ENCODE measurements at regions not wholly inside any gene's neighbourhood (a gene's known extent, or its start where the extent isn't known, plus 50 kb on each side); places are given as distances from the start of the nearest gene placed in this dataset.

- Mint-ChIP-seq H3K9me3 (peaks cover 4 to 42% (median 21%) of the 10 kb centered on the region in 8 donors), H3K4me1 (no peaks in the 10 kb centered on the region), H3K4me3 (no peak overlapping the region), H3K27me3 (no peaks in the 10 kb centered on the region), H3K36me3 (no peaks in the 10 kb centered on the region), H3K27ac (no peak overlapping the region)
- Histone ChIP-seq H3K9me3 (ENCODE audit: control insufficient read depth in 1 of 2, low read length in 2 of 2) (peaks cover 0 to 1% of the 10 kb centered on the region in 2 donors), H3K27me3 (ENCODE audit: insufficient read depth, low read length) (no peaks in the 10 kb centered on the region), H3K4me1 (ENCODE audit: insufficient read depth, low read length) (no peaks in the 10 kb centered on the region), H3K36me3 (ENCODE audit: insufficient read depth, low read length) (no peaks in the 10 kb centered on the region), H3K27ac (ENCODE audit: low read depth, low read length) (no peak overlapping the region), H3K4me3 (ENCODE audit: low read length in 2 of 2) (no peak overlapping the region)
- intact Hi-C loops (cut with micrococcal nuclease): no loop called here
- DNase-seq: no peak
- ChIA-PET POLR2A (ENCODE audit: partially characterized antibody) (no interaction called here), CTCF (ENCODE audit: partially characterized antibody) (no interaction called here)
These were observed 498.6 kb downstream of the BTBD3 start for GRCh38 chr20:12416281-12416680.

GRCh38 chr20:12433724-12434123 lies 516.0 kb downstream of the BTBD3 start:
- Histone ChIP-seq H3K4me3 (ENCODE audit: low read length in 2 of 2) (no peak overlapping the region), H3K27ac (ENCODE audit: low read depth, low read length) (no peak overlapping the region), H3K36me3 (ENCODE audit: insufficient read depth, low read length) (no peaks in the 10 kb centered on the region), H3K4me1 (ENCODE audit: insufficient read depth, low read length) (no peaks in the 10 kb centered on the region), H3K27me3 (ENCODE audit: insufficient read depth, low read length) (no peaks in the 10 kb centered on the region), H3K9me3 (ENCODE audit: control insufficient read depth in 1 of 2, low read length in 2 of 2) (no peaks in the 10 kb centered on the region)
- H3K4me1 Mint-ChIP-seq: no peaks in the 10 kb centered on the region
- H3K27me3 Mint-ChIP-seq: no peaks in the 10 kb centered on the region
- ChIA-PET CTCF (ENCODE audit: partially characterized antibody) (no interaction called here), POLR2A (ENCODE audit: partially characterized antibody) (no interaction called here)
- H3K4me3 Mint-ChIP-seq: no peak overlapping the region
- no peaks in the 10 kb centered on the region for H3K36me3 Mint-ChIP-seq
- H3K9me3 Mint-ChIP-seq: peaks cover 1 to 19% (median 10%) of the 10 kb centered on the region in 8 donors
- DNase-seq: no peak
- no peak overlapping the region for H3K27ac Mint-ChIP-seq
- intact Hi-C loops (cut with micrococcal nuclease): no loop called here

GRCh38 chr20:12434672-12435071 lies 517.0 kb downstream of the BTBD3 start:
- H3K27me3 Mint-ChIP-seq: no peaks in the 10 kb centered on the region
- H3K4me3 Mint-ChIP-seq: no peak overlapping the region
- no peak for DNase-seq
- no peak overlapping the region for H3K27ac Mint-ChIP-seq
- H3K4me1 Mint-ChIP-seq: no peaks in the 10 kb centered on the region
- H3K27me3 ChIP-seq (ENCODE audit: insufficient read depth, low read length): no peaks in the 10 kb centered on the region
- no peak overlapping the region for H3K27ac ChIP-seq (ENCODE audit: low read depth, low read length)
- no peaks in the 10 kb centered on the region for H3K4me1 ChIP-seq (ENCODE audit: insufficient read depth, low read length)
- ChIA-PET CTCF (ENCODE audit: partially characterized antibody) (no interaction called here), POLR2A (ENCODE audit: partially characterized antibody) (no interaction called here)
- intact Hi-C loops (cut with micrococcal nuclease): no loop called here
- H3K36me3 ChIP-seq (ENCODE audit: insufficient read depth, low read length): no peaks in the 10 kb centered on the region
- H3K9me3 Mint-ChIP-seq: peaks cover 4 to 22% (median 10%) of the 10 kb centered on the region in 8 donors
- H3K4me3 ChIP-seq (ENCODE audit: low read length in 2 of 2): no peak overlapping the region
- H3K36me3 Mint-ChIP-seq: no peaks in the 10 kb centered on the region
- H3K9me3 ChIP-seq (ENCODE audit: control insufficient read depth in 1 of 2, low read length in 2 of 2): no peaks in the 10 kb centered on the region

GRCh38 chr20:12435268-12435667 lies 517.6 kb downstream of the BTBD3 start:
- H3K9me3 ChIP-seq (ENCODE audit: control insufficient read depth in 1 of 2, low read length in 2 of 2): no peaks in the 10 kb centered on the region
- no peak for DNase-seq
- ChIA-PET POLR2A (ENCODE audit: partially characterized antibody) (no interaction called here), CTCF (ENCODE audit: partially characterized antibody) (no interaction called here)
- H3K4me1 ChIP-seq (ENCODE audit: insufficient read depth, low read length): no peaks in the 10 kb centered on the region
- intact Hi-C loops (cut with micrococcal nuclease): no loop called here
- no peaks in the 10 kb centered on the region for H3K27me3 ChIP-seq (ENCODE audit: insufficient read depth, low read length)
- Mint-ChIP-seq H3K27me3 (no peaks in the 10 kb centered on the region), H3K27ac (no peak overlapping the region), H3K4me3 (no peak overlapping the region), H3K4me1 (no peaks in the 10 kb centered on the region), H3K9me3 (peaks cover 4 to 18% (median 9%) of the 10 kb centered on the region in 8 donors), H3K36me3 (no peaks in the 10 kb centered on the region)
- H3K27ac ChIP-seq (ENCODE audit: low read depth, low read length): no peak overlapping the region
- no peak overlapping the region for H3K4me3 ChIP-seq (ENCODE audit: low read length in 2 of 2)
- no peaks in the 10 kb centered on the region for H3K36me3 ChIP-seq (ENCODE audit: insufficient read depth, low read length)

GRCh38 chr20:12453711-12454110 lies 536.0 kb downstream of the BTBD3 start:
- intact Hi-C loops (cut with micrococcal nuclease): no loop called here
- H3K36me3 Mint-ChIP-seq: peaks cover 0 to 4% of the 10 kb centered on the region in 2 donors
- no peak overlapping the region for H3K27ac ChIP-seq (ENCODE audit: low read depth, low read length)
- H3K27ac Mint-ChIP-seq: no peak overlapping the region
- H3K27me3 ChIP-seq (ENCODE audit: insufficient read depth, low read length): no peaks in the 10 kb centered on the region
- no peaks in the 10 kb centered on the region for H3K36me3 ChIP-seq (ENCODE audit: insufficient read depth, low read length)
- DNase-seq: no peak
- no peaks in the 10 kb centered on the region for H3K9me3 ChIP-seq (ENCODE audit: control insufficient read depth in 1 of 2, low read length in 2 of 2)
- H3K4me3 ChIP-seq (ENCODE audit: low read length in 2 of 2): no peak overlapping the region
- ChIA-PET CTCF (ENCODE audit: partially characterized antibody) (no interaction called here), POLR2A (ENCODE audit: partially characterized antibody) (no interaction called here)
- H3K4me1 ChIP-seq (ENCODE audit: insufficient read depth, low read length): no peaks in the 10 kb centered on the region
- no peaks in the 10 kb centered on the region for H3K27me3 Mint-ChIP-seq
- no peak overlapping the region for H3K4me3 Mint-ChIP-seq
- H3K9me3 Mint-ChIP-seq: peaks cover 4 to 25% (median 13%) of the 10 kb centered on the region in 8 donors
- H3K4me1 Mint-ChIP-seq: no peaks in the 10 kb centered on the region

GRCh38 chr20:12455148-12455547 lies 537.5 kb downstream of the BTBD3 start:
- H3K4me3 Mint-ChIP-seq: no peak overlapping the region
- H3K27ac Mint-ChIP-seq: no peak overlapping the region
- Histone ChIP-seq H3K27me3 (ENCODE audit: insufficient read depth, low read length) (no peaks in the 10 kb centered on the region), H3K9me3 (ENCODE audit: control insufficient read depth in 1 of 2, low read length in 2 of 2) (no peaks in the 10 kb centered on the region), H3K36me3 (ENCODE audit: insufficient read depth, low read length) (no peaks in the 10 kb centered on the region), H3K4me3 (ENCODE audit: low read length in 2 of 2) (no peak overlapping the region), H3K27ac (ENCODE audit: low read depth, low read length) (no peak overlapping the region), H3K4me1 (ENCODE audit: insufficient read depth, low read length) (no peaks in the 10 kb centered on the region)
- H3K4me1 Mint-ChIP-seq: no peaks in the 10 kb centered on the region
- H3K36me3 Mint-ChIP-seq: no peaks in the 10 kb centered on the region
- intact Hi-C loops (cut with micrococcal nuclease): no loop called here
- CTCF ChIA-PET (ENCODE audit: partially characterized antibody): no interaction called here
- DNase-seq: no peak
- H3K27me3 Mint-ChIP-seq: no peaks in the 10 kb centered on the region
- H3K9me3 Mint-ChIP-seq: peaks cover 4 to 17% (median 8%) of the 10 kb centered on the region in 8 donors
- POLR2A ChIA-PET (ENCODE audit: partially characterized antibody): no interaction called here

GRCh38 chr20:12458241-12458640 lies 540.5 kb downstream of the BTBD3 start:
- ChIA-PET CTCF (ENCODE audit: partially characterized antibody) (no interaction called here), POLR2A (ENCODE audit: partially characterized antibody) (no interaction called here)
- H3K4me1 ChIP-seq (ENCODE audit: insufficient read depth, low read length): no peaks in the 10 kb centered on the region
- H3K4me3 ChIP-seq (ENCODE audit: low read length in 2 of 2): no peak overlapping the region
- Mint-ChIP-seq H3K4me3 (no peak overlapping the region), H3K4me1 (no peaks in the 10 kb centered on the region), H3K9me3 (peaks cover 0 to 14% (median 5%) of the 10 kb centered on the region in 8 donors), H3K27ac (no peak overlapping the region), H3K36me3 (no peaks in the 10 kb centered on the region), H3K27me3 (no peaks in the 10 kb centered on the region)
- no peak for DNase-seq
- no peaks in the 10 kb centered on the region for H3K27me3 ChIP-seq (ENCODE audit: insufficient read depth, low read length)
- no peaks in the 10 kb centered on the region for H3K9me3 ChIP-seq (ENCODE audit: control insufficient read depth in 1 of 2, low read length in 2 of 2)
- no peak overlapping the region for H3K27ac ChIP-seq (ENCODE audit: low read depth, low read length)
- intact Hi-C loops (cut with micrococcal nuclease): no loop called here
- no peaks in the 10 kb centered on the region for H3K36me3 ChIP-seq (ENCODE audit: insufficient read depth, low read length)

GRCh38 chr20:12464036-12464435 lies 544.7 kb upstream of the SPTLC3 start:
- Mint-ChIP-seq H3K27me3 (no peaks in the 10 kb centered on the region), H3K4me3 (no peak overlapping the region), H3K9me3 (peaks cover 0 to 26% (median 13%) of the 10 kb centered on the region in 8 donors), H3K36me3 (no peaks in the 10 kb centered on the region), H3K27ac (no peak overlapping the region), H3K4me1 (no peaks in the 10 kb centered on the region)
- POLR2A ChIA-PET (ENCODE audit: partially characterized antibody): no interaction called here
- no peak overlapping the region for H3K27ac ChIP-seq (ENCODE audit: low read depth, low read length)
- intact Hi-C loops (cut with micrococcal nuclease): no loop called here
- no peaks in the 10 kb centered on the region for H3K36me3 ChIP-seq (ENCODE audit: insufficient read depth, low read length)
- no peak for DNase-seq
- no peaks in the 10 kb centered on the region for H3K9me3 ChIP-seq (ENCODE audit: control insufficient read depth in 1 of 2, low read length in 2 of 2)
- no peaks in the 10 kb centered on the region for H3K27me3 ChIP-seq (ENCODE audit: insufficient read depth, low read length)
- H3K4me1 ChIP-seq (ENCODE audit: insufficient read depth, low read length): no peaks in the 10 kb centered on the region
- CTCF ChIA-PET (ENCODE audit: partially characterized antibody): no interaction called here
- H3K4me3 ChIP-seq (ENCODE audit: low read length in 2 of 2): no peak overlapping the region

Data from CD4-positive, alpha-beta memory T cell (primary cell).